ENCODE measurements at regions not wholly inside any gene's neighbourhood (a gene's known extent, or its start where the extent isn't known, plus 50 kb on each side); places are given as distances from the start of the nearest gene placed in this dataset.
"Not testable (repeated sequence)": the region's sequence is repeated elsewhere in the genome, so short reads cannot be mapped to it uniquely, and the experiment has no call there.

GRCh38 chrX:115400960-115401359, 111.4 kb downstream of the LUZP4 start:
- DNase-seq (ENCODE audit: low read depth in 4 of 4, low spot score in 2 of 4) = no peak

- no peak for DNase-seq (ENCODE audit: low read depth in 4 of 4, low spot score in 2 of 4)
These were observed 112.8 kb downstream of the LUZP4 start for GRCh38 chrX:115402299-115402698.

- no peak for DNase-seq (ENCODE audit: low read depth in 4 of 4, low spot score in 2 of 4)
These were observed 119.4 kb downstream of the LUZP4 start for GRCh38 chrX:115408771-115409400.

- DNase-seq (ENCODE audit: low read depth in 4 of 4, low spot score in 2 of 4) = no peak
These were observed 120.0 kb downstream of the LUZP4 start for GRCh38 chrX:115409551-115409950.

- no peak for DNase-seq (ENCODE audit: low read depth in 4 of 4, low spot score in 2 of 4)
These were observed 121.4 kb downstream of the LUZP4 start for GRCh38 chrX:115410731-115411428.

- DNase-seq (ENCODE audit: low read depth in 4 of 4, low spot score in 2 of 4) = no peak
These were observed 123.8 kb downstream of the LUZP4 start for GRCh38 chrX:115413246-115413878.

- no peak for DNase-seq (ENCODE audit: low read depth in 4 of 4, low spot score in 2 of 4)
These were observed 129.6 kb downstream of the LUZP4 start for GRCh38 chrX:115419069-115419468.

GRCh38 chrX:115423086-115423485, 133.6 kb downstream of the LUZP4 start:
- DNase-seq (ENCODE audit: low read depth in 4 of 4, low spot score in 2 of 4) = no peak

GRCh38 chrX:115425359-115425758, 135.6 kb upstream of the PLS3 start:
- DNase-seq (ENCODE audit: low read depth in 4 of 4, low spot score in 2 of 4) = no peak

- DNase-seq (ENCODE audit: low read depth in 4 of 4, low spot score in 2 of 4) = no peak
These were observed 133.0 kb upstream of the PLS3 start for GRCh38 chrX:115427861-115428410.

- DNase-seq (ENCODE audit: low read depth in 4 of 4, low spot score in 2 of 4) = not testable (repeated sequence)
These were observed 126.1 kb upstream of the PLS3 start for GRCh38 chrX:115434834-115435233.

- DNase-seq (ENCODE audit: low read depth in 4 of 4, low spot score in 2 of 4) = no peak
These were observed 123.0 kb upstream of the PLS3 start for GRCh38 chrX:115437841-115438595.

- DNase-seq (ENCODE audit: low read depth in 4 of 4, low spot score in 2 of 4) = no peak
These were observed 112.8 kb upstream of the PLS3 start for GRCh38 chrX:115448146-115448545.

- no peak for DNase-seq (ENCODE audit: low read depth in 4 of 4, low spot score in 2 of 4)
These were observed 111.2 kb upstream of the PLS3 start for GRCh38 chrX:115449742-115450141.

GRCh38 chrX:115452251-115452650, 108.7 kb upstream of the PLS3 start:
- no peak for DNase-seq (ENCODE audit: low read depth in 4 of 4, low spot score in 2 of 4)

GRCh38 chrX:115459883-115460880, 100.8 kb upstream of the PLS3 start:
- no peak for DNase-seq (ENCODE audit: low read depth in 4 of 4, low spot score in 2 of 4)

- DNase-seq (ENCODE audit: low read depth in 4 of 4, low spot score in 2 of 4) = no peak
These were observed 98.6 kb upstream of the PLS3 start for GRCh38 chrX:115462406-115462805.

GRCh38 chrX:115467961-115468360, 93.0 kb upstream of the PLS3 start:
- DNase-seq (ENCODE audit: low read depth in 4 of 4, low spot score in 2 of 4) = no peak

GRCh38 chrX:115472131-115472530, 88.8 kb upstream of the PLS3 start:
- no peak for DNase-seq (ENCODE audit: low read depth in 4 of 4, low spot score in 2 of 4)

- DNase-seq (ENCODE audit: low read depth in 4 of 4, low spot score in 2 of 4) = no peak
These were observed 74.5 kb upstream of the PLS3 start for GRCh38 chrX:115486510-115486909.

Data from left renal cortex interstitium (tissue), 4 donors.